Type B pancreatic cell (in vitro differentiated cells): ENCODE measurements at regions not wholly inside any gene's neighbourhood (a gene's known extent, or its start where the extent isn't known, plus 50 kb on each side); places are given as distances from the start of the nearest gene placed in this dataset.
A peak's percentile ranks its signal among the peaks of the same experiment; 100 is the strongest.

Experiments
- DNase-seq: peaks from one replicate; pipeline ENCODE4 v3.0.0; 2021; ENCODE audit warnings: mixed read lengths; ENCODE audit not compliant: unreplicated experiment; ENCODE audit errors: extremely low spot score
- H3K27ac Mint-ChIP-seq: 2 replicates; pipeline ENCODE4 v1.8.0; 2021; ENCODE audit warnings: mild to moderate bottlenecking, mixed read lengths
- H3K27me3 Mint-ChIP-seq: 2 replicates; pipeline ENCODE4 v1.8.0; 2021; ENCODE audit warnings: mixed read lengths
- H3K36me3 Mint-ChIP-seq: 2 replicates; pipeline ENCODE4 v1.8.0; 2021; ENCODE audit warnings: mixed read lengths
- H3K4me1 Mint-ChIP-seq: one replicate; pipeline ENCODE4 v1.8.0; 2021; ENCODE audit warnings: mixed read lengths; ENCODE audit not compliant: unreplicated experiment
- H3K4me3 Mint-ChIP-seq: 2 replicates; pipeline ENCODE4 v1.8.0; 2021; ENCODE audit warnings: mild to moderate bottlenecking, mixed read lengths
- H3K9me3 Mint-ChIP-seq: 2 replicates; pipeline ENCODE4 v1.8.0; 2021; ENCODE audit warnings: mixed read lengths
- CTCF ChIP-seq: fragments of 200-600 bp; sonication (generic); conservative IDR thresholded peaks from 2 replicates; pipeline ENCODE4 v1.5.0; 2021; ENCODE audit warnings: antibody characterized with exemption, mild to moderate bottlenecking

GRCh38 chr13:72565893-72566292 lies 161.5 kb downstream of the MZT1 start:
- H3K4me3 Mint-ChIP-seq = no peak overlapping the region
- no peak overlapping the region for H3K27ac Mint-ChIP-seq
- no peaks in the 10 kb centered on the region for H3K4me1 Mint-ChIP-seq

GRCh38 chr13:72562686-72563085 lies 164.7 kb downstream of the MZT1 start:
- no peaks in the 10 kb centered on the region for H3K9me3 Mint-ChIP-seq
- no peak for DNase-seq
- no peaks in the 10 kb centered on the region for H3K36me3 Mint-ChIP-seq
- no peak for TF ChIP-seq CTCF
- H3K27me3 Mint-ChIP-seq = no peaks in the 10 kb centered on the region
- no peak overlapping the region for H3K4me3 Mint-ChIP-seq
- H3K27ac Mint-ChIP-seq = no peak overlapping the region
- no peaks in the 10 kb centered on the region for H3K4me1 Mint-ChIP-seq

More at GRCh38 chr13:72565893-72566292, 161.5 kb downstream of the MZT1 start:
- no peaks in the 10 kb centered on the region for H3K9me3 Mint-ChIP-seq
- peak; percentile 91 for TF ChIP-seq CTCF
- H3K36me3 Mint-ChIP-seq = no peaks in the 10 kb centered on the region
- no peaks in the 10 kb centered on the region for H3K27me3 Mint-ChIP-seq
- DNase-seq = no peak

GRCh38 chr13:72561791-72562190 lies 165.6 kb downstream of the MZT1 start:
- no peaks in the 10 kb centered on the region for H3K9me3 Mint-ChIP-seq
- no peak overlapping the region for H3K4me3 Mint-ChIP-seq
- H3K4me1 Mint-ChIP-seq = no peaks in the 10 kb centered on the region
- DNase-seq = no peak
- no peak overlapping the region for H3K27ac Mint-ChIP-seq
- no peaks in the 10 kb centered on the region for H3K36me3 Mint-ChIP-seq
- no peak for TF ChIP-seq CTCF
- no peaks in the 10 kb centered on the region for H3K27me3 Mint-ChIP-seq

GRCh38 chr13:72559716-72560115 lies 167.7 kb downstream of the MZT1 start:
- no peaks in the 10 kb centered on the region for H3K27me3 Mint-ChIP-seq
- no peak overlapping the region for H3K4me3 Mint-ChIP-seq
- H3K27ac Mint-ChIP-seq = no peak overlapping the region
- DNase-seq = no peak
- no peak for TF ChIP-seq CTCF
- H3K4me1 Mint-ChIP-seq = no peaks in the 10 kb centered on the region
- no peaks in the 10 kb centered on the region for H3K36me3 Mint-ChIP-seq
- no peaks in the 10 kb centered on the region for H3K9me3 Mint-ChIP-seq

- H3K4me1 Mint-ChIP-seq = no peaks in the 10 kb centered on the region
- H3K27ac Mint-ChIP-seq = no peak overlapping the region
- H3K27me3 Mint-ChIP-seq = no peaks in the 10 kb centered on the region
- H3K36me3 Mint-ChIP-seq = no peaks in the 10 kb centered on the region
- DNase-seq = no peak
- peaks cover 5% of the 10 kb centered on the region for H3K9me3 Mint-ChIP-seq
- no peak for TF ChIP-seq CTCF
- no peak overlapping the region for H3K4me3 Mint-ChIP-seq
These were observed 170.5 kb downstream of the MZT1 start for GRCh38 chr13:72556945-72557344.

GRCh38 chr13:72555601-72556000 lies 171.8 kb downstream of the MZT1 start:
- no peaks in the 10 kb centered on the region for H3K27me3 Mint-ChIP-seq
- no peak overlapping the region for H3K27ac Mint-ChIP-seq
- H3K4me3 Mint-ChIP-seq = no peak overlapping the region
- no peaks in the 10 kb centered on the region for H3K4me1 Mint-ChIP-seq
- H3K36me3 Mint-ChIP-seq = no peaks in the 10 kb centered on the region
- H3K9me3 Mint-ChIP-seq = peaks cover 5% of the 10 kb centered on the region
- DNase-seq = no peak
- TF ChIP-seq CTCF = no peak
